Posterior cingulate gyrus (tissue), 11 donors: ENCODE measurements at regions not wholly inside any gene's neighbourhood (a gene's known extent, or its start where the extent isn't known, plus 50 kb on each side); places are given as distances from the start of the nearest gene placed in this dataset.

Source experiments
- DNase-seq, 10 donors: peaks; one replicate each; pipeline versions ENCODE4 v3.0.0 to v3.0.0-alpha.2; 2020 to 2021; ENCODE audit warnings: mixed read lengths in 3 of 10
- intact Hi-C: fragments of 100-400 bp; cut with DNase I; formaldehyde crosslinking; loops from one replicate; pipeline ENCODE4 v1.15.1; 2023

DNA sequence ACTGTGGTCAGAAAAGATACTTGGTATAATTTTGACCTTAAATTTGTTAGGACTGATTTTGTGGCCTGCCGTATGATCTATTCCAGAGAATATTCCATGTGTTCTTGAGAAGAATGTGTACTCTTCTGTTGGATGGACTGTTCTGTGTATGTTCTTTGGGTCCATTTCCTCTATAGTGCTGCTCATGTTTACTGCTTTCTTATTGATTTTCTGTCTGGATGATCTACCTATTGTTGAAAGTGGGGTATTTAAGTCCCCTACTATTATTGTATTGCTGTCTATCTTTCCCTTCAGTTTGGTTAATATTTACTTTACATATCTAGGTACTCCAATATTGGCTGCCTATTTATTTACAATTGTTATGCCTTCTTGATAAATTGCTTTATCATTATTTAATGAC is 298.4 kb downstream of the BCKDHB start:
- intact Hi-C loops, result no loop called here
- DNase-seq, result no peak

DNA sequence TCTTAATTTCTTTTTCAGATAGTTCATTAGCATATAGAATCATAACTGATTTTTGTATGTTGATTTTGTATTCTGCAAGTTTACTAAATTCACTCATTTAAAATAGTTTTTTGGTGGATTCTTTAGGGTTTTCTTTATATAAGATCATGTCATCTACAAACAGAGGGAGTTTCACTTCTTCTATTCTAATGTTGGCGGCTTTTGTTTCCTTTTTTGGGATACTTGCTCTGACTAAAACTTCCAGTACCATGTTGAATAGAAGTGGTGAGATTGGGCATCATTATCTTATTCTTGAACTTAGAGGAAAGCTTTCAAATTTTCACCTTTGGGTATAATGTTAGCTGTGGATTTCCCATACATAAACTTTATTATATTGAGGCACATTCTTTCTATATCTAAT is 296.9 kb downstream of the BCKDHB start:
- intact Hi-C loops, result no loop called here
- DNase-seq, result no peak

DNA sequence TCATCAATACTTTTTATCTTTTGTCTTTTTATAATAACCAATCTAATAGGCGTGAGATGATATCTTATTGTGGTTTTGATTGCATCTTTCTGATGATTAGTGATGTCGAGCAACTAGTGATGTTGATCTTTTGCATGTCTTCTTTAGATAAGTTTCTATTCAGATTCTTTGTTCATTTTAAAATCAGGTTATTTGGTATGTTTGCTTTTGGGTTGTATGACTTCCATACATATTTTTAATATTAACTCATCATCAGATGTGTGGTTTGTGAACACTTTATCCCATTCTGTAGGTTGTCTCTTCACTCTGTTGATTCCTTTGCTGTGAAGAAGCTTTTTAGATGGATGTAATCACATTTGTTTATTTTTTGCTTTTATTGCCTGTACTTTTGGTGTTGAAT is 295.8 kb downstream of the BCKDHB start:
- intact Hi-C loops, result no loop called here
- DNase-seq, result no peak
